ENCODE measurements at regions not wholly inside any gene's neighbourhood (a gene's known extent, or its start where the extent isn't known, plus 50 kb on each side); places are given as distances from the start of the nearest gene placed in this dataset.

- H3K9me3 ChIP-seq (ENCODE audit: insufficient read depth, low read depth, low read length) = no peaks in the 10 kb centered on the region
- H3K79me2 ChIP-seq (ENCODE audit: insufficient read depth, low read length) = no peaks in the 10 kb centered on the region
- no peak overlapping the region for H3K27ac ChIP-seq (ENCODE audit: low read depth, low read length)
- Mint-ChIP-seq H3K9me3 (ENCODE audit: unreplicated experiment) (peaks cover 6% of the 10 kb centered on the region), H3K4me1 (ENCODE audit: low read depth, unreplicated experiment) (peaks cover 10% of the 10 kb centered on the region), H3K27ac (ENCODE audit: unreplicated experiment) (no peak overlapping the region), H3K4me3 (ENCODE audit: unreplicated experiment) (no peak overlapping the region), H3K27me3 (ENCODE audit: low read depth, unreplicated experiment) (no peaks in the 10 kb centered on the region), H3K36me3 (ENCODE audit: low read depth, unreplicated experiment) (no peaks in the 10 kb centered on the region)
- no peak overlapping the region for H3K4me3 ChIP-seq (ENCODE audit: insufficient read depth, low read depth, low read length)
- FAIRE-seq = no peak
- TF ChIP-seq CTCF (IDR thresholded peaks at IDR 0.05; ENCODE audit: insufficient read depth, low read depth, low read length) (no peak), EZH2 (IDR thresholded peaks at IDR 0.05; ENCODE audit: insufficient read depth, low read length) (no peak)
- H3K4me2 ChIP-seq (ENCODE audit: low read length) = no peak overlapping the region
- no peak overlapping the region for H2AFZ ChIP-seq (ENCODE audit: low read depth, low read length)
- no peak overlapping the region for H3K9ac ChIP-seq (ENCODE audit: low read length)
- H3K27me3 ChIP-seq (ENCODE audit: insufficient read depth, low read length) = no peaks in the 10 kb centered on the region
- no peaks in the 10 kb centered on the region for H3K36me3 ChIP-seq (ENCODE audit: insufficient read depth, low read length)
- no peaks in the 10 kb centered on the region for H4K20me1 ChIP-seq (ENCODE audit: insufficient read depth, low read length)
- DNase-seq (ENCODE audit: low read depth) = no peak
- peaks cover 17% of the 10 kb centered on the region for H3K4me1 ChIP-seq (ENCODE audit: insufficient read depth, low read length)
Measured at GRCh38 chr20:60407011-60407771, 449.0 kb downstream of the CDH26 start.

GRCh38 chr20:60407938-60408337 lies 449.7 kb downstream of the CDH26 start:
- no peak overlapping the region for H3K27ac Mint-ChIP-seq (ENCODE audit: unreplicated experiment)
- H3K27me3 Mint-ChIP-seq (ENCODE audit: low read depth, unreplicated experiment) = no peaks in the 10 kb centered on the region
- Histone ChIP-seq H3K27me3 (ENCODE audit: insufficient read depth, low read length) (no peaks in the 10 kb centered on the region), H3K36me3 (ENCODE audit: insufficient read depth, low read length) (no peaks in the 10 kb centered on the region), H3K9ac (ENCODE audit: low read length) (no peak overlapping the region), H3K4me2 (ENCODE audit: low read length) (no peak overlapping the region), H3K79me2 (ENCODE audit: insufficient read depth, low read length) (no peaks in the 10 kb centered on the region), H3K9me3 (ENCODE audit: insufficient read depth, low read depth, low read length) (no peaks in the 10 kb centered on the region), H3K4me3 (ENCODE audit: insufficient read depth, low read depth, low read length) (no peak overlapping the region), H3K4me1 (ENCODE audit: insufficient read depth, low read length) (peaks cover 9% of the 10 kb centered on the region), H4K20me1 (ENCODE audit: insufficient read depth, low read length) (no peaks in the 10 kb centered on the region), H2AFZ (ENCODE audit: low read depth, low read length) (no peak overlapping the region), H3K27ac (ENCODE audit: low read depth, low read length) (no peak overlapping the region)
- H3K4me1 Mint-ChIP-seq (ENCODE audit: low read depth, unreplicated experiment) = peaks cover 6% of the 10 kb centered on the region
- FAIRE-seq (no peak), DNase-seq (ENCODE audit: low read depth) (no peak)
- TF ChIP-seq EZH2 (IDR thresholded peaks at IDR 0.05; ENCODE audit: insufficient read depth, low read length) (no peak), CTCF (IDR thresholded peaks at IDR 0.05; ENCODE audit: insufficient read depth, low read depth, low read length) (no peak)
- no peak overlapping the region for H3K4me3 Mint-ChIP-seq (ENCODE audit: unreplicated experiment)
- H3K36me3 Mint-ChIP-seq (ENCODE audit: low read depth, unreplicated experiment) = no peaks in the 10 kb centered on the region
- H3K9me3 Mint-ChIP-seq (ENCODE audit: unreplicated experiment) = peaks cover 6% of the 10 kb centered on the region

- Mint-ChIP-seq H3K9me3 (ENCODE audit: unreplicated experiment) (peaks cover 6% of the 10 kb centered on the region), H3K27ac (ENCODE audit: unreplicated experiment) (no peak overlapping the region), H3K4me3 (ENCODE audit: unreplicated experiment) (no peak overlapping the region), H3K27me3 (ENCODE audit: low read depth, unreplicated experiment) (no peaks in the 10 kb centered on the region), H3K36me3 (ENCODE audit: low read depth, unreplicated experiment) (no peaks in the 10 kb centered on the region), H3K4me1 (ENCODE audit: low read depth, unreplicated experiment) (peaks cover under 1% of the 10 kb centered on the region)
- DNase-seq (ENCODE audit: low read depth) = no peak
- Histone ChIP-seq H3K9me3 (ENCODE audit: insufficient read depth, low read depth, low read length) (no peaks in the 10 kb centered on the region), H3K4me2 (ENCODE audit: low read length) (no peak overlapping the region), H3K27ac (ENCODE audit: low read depth, low read length) (no peak overlapping the region), H3K27me3 (ENCODE audit: insufficient read depth, low read length) (no peaks in the 10 kb centered on the region), H3K79me2 (ENCODE audit: insufficient read depth, low read length) (no peaks in the 10 kb centered on the region), H2AFZ (ENCODE audit: low read depth, low read length) (no peak overlapping the region), H3K4me1 (ENCODE audit: insufficient read depth, low read length) (peaks cover 4% of the 10 kb centered on the region), H3K9ac (ENCODE audit: low read length) (no peak overlapping the region), H4K20me1 (ENCODE audit: insufficient read depth, low read length) (no peaks in the 10 kb centered on the region), H3K36me3 (ENCODE audit: insufficient read depth, low read length) (no peaks in the 10 kb centered on the region), H3K4me3 (ENCODE audit: insufficient read depth, low read depth, low read length) (no peak overlapping the region)
- TF ChIP-seq EZH2 (IDR thresholded peaks at IDR 0.05; ENCODE audit: insufficient read depth, low read length) = no peak
- TF ChIP-seq CTCF (IDR thresholded peaks at IDR 0.05; ENCODE audit: insufficient read depth, low read depth, low read length) = no peak
- no peak for FAIRE-seq
Measured at GRCh38 chr20:60408435-60408834, 450.2 kb downstream of the CDH26 start.

Measured in astrocyte (in vitro differentiated cells and primary cell).